GM19372 (cell line): ENCODE measurements at regions not wholly inside any gene's neighbourhood (a gene's known extent, or its start where the extent isn't known, plus 50 kb on each side); places are given as distances from the start of the nearest gene placed in this dataset.
"Not testable (repeated sequence)": the region's sequence is repeated elsewhere in the genome, so short reads cannot be mapped to it uniquely, and the experiment has no call there.

Source experiments
- ATAC-seq: cut with Tn5 transposase; IDR thresholded peaks from one replicate; pipeline ENCODE4 v1.9.1; 2021; ENCODE audit warnings: mild to moderate bottlenecking, low read depth, moderate library complexity; ENCODE audit not compliant: unreplicated experiment

GRCh38 chr4:147096667-147097604 is 151.3 kb upstream of the TTC29 start:
- no peak for ATAC-seq

- no peak for ATAC-seq
Observed at GRCh38 chr4:147101678-147102077, 156.0 kb upstream of the TTC29 start.

- no peak for ATAC-seq
Observed at GRCh38 chr4:147102596-147102995, 156.9 kb upstream of the TTC29 start.

- no peak for ATAC-seq
Observed at GRCh38 chr4:147103403-147103946, 157.8 kb upstream of the TTC29 start.

- ATAC-seq: no peak
Observed at GRCh38 chr4:147104768-147105167, 159.1 kb upstream of the TTC29 start.

- ATAC-seq: no peak
Observed at GRCh38 chr4:147108409-147108808, 162.7 kb upstream of the TTC29 start.

GRCh38 chr4:147109800-147110199 is 164.1 kb upstream of the TTC29 start:
- ATAC-seq: no peak

- ATAC-seq: no peak
Observed at GRCh38 chr4:147110473-147111367, 165.1 kb upstream of the TTC29 start.

- not testable (repeated sequence) for ATAC-seq
Observed at GRCh38 chr4:147112196-147112595, 166.5 kb upstream of the TTC29 start.

GRCh38 chr4:147117431-147117830 is 171.8 kb upstream of the TTC29 start:
- no peak for ATAC-seq

GRCh38 chr4:147118528-147118927 is 172.9 kb upstream of the TTC29 start:
- ATAC-seq: no peak

GRCh38 chr4:147122685-147123084 is 177.0 kb upstream of the TTC29 start:
- no peak for ATAC-seq

GRCh38 chr4:147123146-147123545 is 177.5 kb upstream of the TTC29 start:
- no peak for ATAC-seq

GRCh38 chr4:147128787-147129186 is 183.1 kb upstream of the TTC29 start:
- ATAC-seq: no peak

- no peak for ATAC-seq
Observed at GRCh38 chr4:147129687-147130086, 184.0 kb upstream of the TTC29 start.

GRCh38 chr4:147134536-147135210 is 189.0 kb upstream of the TTC29 start:
- ATAC-seq: no peak

GRCh38 chr4:147136310-147136709 is 190.6 kb upstream of the TTC29 start:
- ATAC-seq: no peak

GRCh38 chr4:147136751-147137150 is 191.1 kb upstream of the TTC29 start:
- ATAC-seq: no peak

GRCh38 chr4:147137280-147137679 is 191.6 kb upstream of the TTC29 start:
- no peak for ATAC-seq

- ATAC-seq: no peak
Observed at GRCh38 chr4:147138171-147138570, 192.5 kb upstream of the TTC29 start.
